K562 (cell line): ENCODE measurements at regions not wholly inside any gene's neighbourhood (a gene's known extent, or its start where the extent isn't known, plus 50 kb on each side); places are given as distances from the start of the nearest gene placed in this dataset.

Source experiments
- ATAC-seq: fragments of 200-7000 bp; cut with Tn5 transposase; 3 replicates; pipeline ENCODE4 v1.9.1; 2020; ENCODE audit warnings: moderate library complexity
- BruUV-seq: library from RNA; stranded (reverse); fragments of 400-500 nt; replicated peaks from 2 replicates; lab custom pipeline; 2021; lab: Mats Ljungman, UMichigan
- CTCF ChIA-PET: fragments of 300-600 bp; formaldehyde crosslinking; extraction: SDS; loops from one replicate; lab custom pipeline; 2021; ENCODE audit warnings: low intra/inter-chr PET ratio; lab: Yijun Ruan, JAX
- POLR2A ChIA-PET: fragments of 300-600, 350-650 bp; sonication (Branson Sonifier 250); formaldehyde crosslinking; extraction: SDS; loops from one replicate; lab custom pipeline; 2021; ENCODE audit warnings: antibody characterized with exemption, inconsistent platforms; lab: Yijun Ruan, JAX
- DNase-seq, 4 experiments: peaks; one replicate each; pipeline versions ENCODE4 v3.0.0 to v3.0.0-alpha.2; 2011 to 2018; ENCODE audit warnings: low spot score in 3 of 4, mixed read lengths in 3 of 4; ENCODE audit errors: extremely low read depth in 1 of 4
- FAIRE-seq: peaks from 2 replicates; lab custom pipeline; 2011; peaks lifted over from hg19 to GRCh38; lab: Jason Lieb, UNC
- H2AFZ ChIP-seq: 2 replicates; pipeline ENCODE4 v1.6.0; 2011; ENCODE audit warnings: low read depth, low read length, control low read depth, inconsistent platforms
- H3K27ac ChIP-seq: fragments of 200-600 bp; 3 replicates; pipeline ENCODE4 v1.8.0; 2011; ENCODE audit warnings: low read depth, mild to moderate bottlenecking, control low read depth, inconsistent platforms, low read length, moderate library complexity, mixed read lengths; ENCODE audit errors: extremely low read depth
- H3K27me3 ChIP-seq, 2 experiments: fragments of 300-600 bp in 1 of 2; 2 replicates in 1 of 2; 3 replicates in 1 of 2; pipeline versions ENCODE4 v1.6.0 to v1.8.0; 2011; ENCODE audit warnings: inconsistent platforms in 2 of 2, low read length in 2 of 2, mild to moderate bottlenecking in 1 of 2, mixed read lengths in 1 of 2, moderate library complexity in 1 of 2; ENCODE audit not compliant: control insufficient read depth in 2 of 2, insufficient read depth in 2 of 2
- H3K36me3 ChIP-seq: fragments of 300-600 bp; 3 replicates; pipeline ENCODE4 v1.8.0; 2011; ENCODE audit warnings: mild to moderate bottlenecking, low read length, inconsistent platforms; ENCODE audit not compliant: control insufficient read depth, insufficient read depth
- H3K4me1 ChIP-seq, 2 experiments: fragments of 200-600 bp in 1 of 2; replicated peaks in 1 of 2; 2 replicates in 1 of 2; 3 replicates in 1 of 2; pipeline versions ENCODE4 v1.5.1 to v1.8.0; 2011; ENCODE audit warnings: inconsistent platforms in 2 of 2, low read length in 2 of 2, mild to moderate bottlenecking in 1 of 2, mixed read lengths in 1 of 2, moderate library complexity in 1 of 2; ENCODE audit not compliant: control insufficient read depth in 2 of 2, insufficient read depth in 2 of 2
- H3K4me2 ChIP-seq: 2 replicates; pipeline ENCODE4 v1.6.1; 2011; ENCODE audit warnings: low read length, control low read depth, inconsistent platforms, mixed read lengths; ENCODE audit not compliant: insufficient read depth
- H3K4me3 ChIP-seq: fragments of 200-600 bp; sonication (generic), shearing (Covaris generic); 2 replicates; pipeline ENCODE4 v1.5.1; 2016; ENCODE audit warnings: control low read depth, inconsistent platforms
- H3K79me2 ChIP-seq: fragments of 200-600 bp; 3 replicates; pipeline ENCODE4 v1.8.0; 2011; ENCODE audit warnings: low read length, inconsistent platforms; ENCODE audit not compliant: control insufficient read depth, insufficient read depth
- H3K9ac ChIP-seq, 2 experiments: 2 replicates each; pipeline versions ENCODE4 v1.6.0 to v1.6.1; 2011; ENCODE audit warnings: low read depth in 2 of 2, low read length in 2 of 2, control low read depth in 1 of 2, inconsistent platforms in 1 of 2, mild to moderate bottlenecking in 1 of 2, mixed read lengths in 1 of 2; ENCODE audit not compliant: insufficient read depth in 1 of 2
- H3K9me1 ChIP-seq: one replicate; pipeline ENCODE4 v1.6.0; 2011; ENCODE audit warnings: inconsistent platforms, mild to moderate bottlenecking, low read length, moderate library complexity; ENCODE audit not compliant: control insufficient read depth, insufficient read depth
- H3K9me3 ChIP-seq: replicated peaks from 2 replicates; pipeline ENCODE4 v1.5.1; 2011; ENCODE audit warnings: low read depth, low read length, inconsistent platforms; ENCODE audit not compliant: control insufficient read depth, insufficient read depth
- H4K20me1 ChIP-seq: replicated peaks from 2 replicates; pipeline ENCODE4 v1.6.1; 2011; ENCODE audit warnings: low read length, inconsistent platforms, mixed read lengths; ENCODE audit not compliant: control insufficient read depth, insufficient read depth
- AFF1 ChIP-seq, 2 experiments: fragments of 450-650 bp; IDR thresholded peaks; 2 replicates each; pipeline ENCODE4 v1.6.1; 2018; ENCODE audit warnings: mild to moderate bottlenecking in 2 of 2, low read depth in 1 of 2; ENCODE audit not compliant: partially characterized antibody in 2 of 2
- CBFA2T3 ChIP-seq: fragments of 450-650 bp; IDR thresholded peaks from 2 replicates; pipeline ENCODE4 v1.6.1; 2017
- CREBBP ChIP-seq: IDR thresholded peaks from one replicate; pipeline ENCODE4 v1.6.1; 2012; ENCODE audit warnings: low read depth, mild to moderate bottlenecking, control low read depth, inconsistent platforms, low read length
- EZH2 ChIP-seq: IDR thresholded peaks from 2 replicates; pipeline ENCODE4 v1.6.1; 2012; ENCODE audit warnings: low read depth, mild to moderate bottlenecking, inconsistent platforms, low read length, borderline replicate concordance
- FUS ChIP-seq: fragments of 200-400 bp; formaldehyde crosslinking; optimal IDR thresholded peaks from 2 replicates; pipeline ENCODE3; 2017; ENCODE audit warnings: low read depth, low read length
- HDAC1 ChIP-seq, 2 experiments: fragments of 450-650 bp; IDR thresholded peaks; 2 replicates each; pipeline ENCODE4 v1.6.1; 2016 to 2017; ENCODE audit warnings: inconsistent platforms in 1 of 2, mild to moderate bottlenecking in 1 of 2, moderate library complexity in 1 of 2
- HNRNPUL1 ChIP-seq: fragments of 200-400 bp; formaldehyde crosslinking; IDR thresholded peaks from 2 replicates; pipeline ENCODE4 v1.6.1; 2017; ENCODE audit warnings: low read length
- KDM2B ChIP-seq: fragments of 250-450 bp; sonication (Bioruptor Pico); IDR thresholded peaks from 2 replicates; pipeline ENCODE4 v1.8.0; 2021; ENCODE audit warnings: mild to moderate bottlenecking, moderate library complexity
- SOX6 ChIP-seq: fragments of 450-650 bp; IDR thresholded peaks from 2 replicates; pipeline ENCODE4 v1.6.1; 2014; ENCODE audit warnings: mild to moderate bottlenecking
- TFAM ChIP-seq: fragments of 250-450 bp; sonication (Bioruptor Pico); conservative IDR thresholded peaks from 2 replicates; pipeline ENCODE4 v1.5.0; 2021; ENCODE audit warnings: mild to moderate bottlenecking, moderate library complexity
- ZBTB17 ChIP-seq: fragments of 450-650 bp; formaldehyde crosslinking; IDR thresholded peaks from 2 replicates; pipeline ENCODE4 v1.4.0; 2020; ENCODE audit warnings: mild to moderate bottlenecking
- WGBS: fragments of 100-300 bp; shearing (Covaris generic); methylation state at CpG from one replicate; pipeline ENCODE4 v1.1.6; 2016; ENCODE audit warnings: low coverage, mixed read lengths; ENCODE audit not compliant: insufficient coverage; ENCODE audit errors: missing lambda C conversion rate; 5-methylcytosine and 5-hydroxymethylcytosine counted together
- in situ Hi-C: fragments of 300-500 bp; cut with MboI; formaldehyde crosslinking; loops from 4 replicates; pipeline ENCODE4 v1.15.0; 2018; ENCODE audit warnings: inconsistent platforms, mixed read lengths
- intact Hi-C: fragments of 100-400 bp; cut with micrococcal nuclease; formaldehyde crosslinking; loops from 2 replicates; pipeline ENCODE4 v1.14.2; 2022

GRCh38 chr9:90128587-90129190 is 513.9 kb downstream of the DIRAS2 start:
- no peak for FAIRE-seq
- no peak for ATAC-seq
- Histone ChIP-seq H3K9me1 (no peaks in the 10 kb centered on the region), H3K9me3 (no peaks in the 10 kb centered on the region), H3K79me2 (no peaks in the 10 kb centered on the region), H3K36me3 (no peaks in the 10 kb centered on the region), H3K9ac (no peak overlapping the region), H3K27ac (no peak overlapping the region), H2AFZ (no peak overlapping the region), H3K4me2 (no peak overlapping the region), H3K4me3 (no peak overlapping the region), H3K27me3 (no peaks in the 10 kb centered on the region), H3K4me1 (no peaks in the 10 kb centered on the region), H4K20me1 (no peaks in the 10 kb centered on the region)
- ChIA-PET POLR2A (no interaction called here), CTCF (no interaction called here)
- TF ChIP-seq KDM2B (CRISPR knock-in tag) (no peak), TFAM (CRISPR knock-in tag) (no peak), AFF1 (IDR thresholded peaks at IDR 0.05; ENCODE audit: low read depth in 1 of 2, partially characterized antibody in 2 of 2) (no peak), SOX6 (no peak), CREBBP (no peak), HNRNPUL1 (no peak), CBFA2T3 (no peak), FUS (no peak), HDAC1 (IDR thresholded peaks at IDR 0.05) (no peak), ZBTB17 (CRISPR knock-in tag) (no peak), EZH2 (no peak)
- no peak for DNase-seq
- no TSS peak for BruUV-seq
- WGBS, result 5% methylated on average over 7 of the region's 7 CpGs
- intact Hi-C loops (no loop called here), in situ Hi-C loops (loop anchor here (25.0 kb wide), 1 partner anchor 634 kb away; no protein-coding TSS in a partner anchor)
